ENCODE measurements at regions not wholly inside any gene's neighbourhood (a gene's known extent, or its start where the extent isn't known, plus 50 kb on each side); places are given as distances from the start of the nearest gene placed in this dataset.

DNA sequence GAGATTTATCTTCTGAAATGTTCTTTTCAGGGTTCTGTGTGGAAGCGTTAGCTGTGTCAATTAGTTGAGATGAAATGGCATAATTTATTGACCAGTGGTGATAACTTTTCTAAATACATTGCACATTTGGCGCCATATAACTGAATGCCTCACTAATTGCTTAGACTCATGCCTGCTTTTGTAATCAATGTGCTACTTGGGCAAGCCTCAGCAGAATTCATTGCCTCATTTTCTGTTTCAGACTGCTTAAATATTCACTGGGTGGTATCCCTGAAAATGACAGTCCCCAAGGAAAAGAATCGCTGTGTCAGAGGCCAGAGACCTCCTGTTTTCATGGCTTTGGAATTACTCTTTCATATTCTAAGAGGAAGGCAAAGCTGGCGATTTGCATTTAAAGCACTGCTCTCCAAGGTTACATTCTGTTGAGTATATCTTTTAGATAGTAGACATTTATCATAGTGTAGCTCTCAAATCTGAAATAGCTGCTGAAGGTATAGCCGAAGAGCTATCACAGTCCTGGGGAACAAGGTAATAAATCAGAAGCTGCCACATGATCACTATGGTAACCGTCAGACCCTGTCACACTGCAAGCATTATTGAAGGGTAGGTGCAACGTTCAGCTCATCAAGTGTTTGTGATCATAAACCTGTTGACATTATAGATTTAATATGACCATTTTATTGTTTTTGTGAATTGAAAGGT is 297.3 kb upstream of the E2F7 start:
- DNase-seq (ENCODE audit: low spot score in 2 of 2) = no peak
- 73 to 77% methylated on average over 7 of the region's 7 CpGs for WGBS, 2 donors
- intact Hi-C loops (cut with DNase I; ENCODE audit: low total_unique reads) = no loop called here
- TF ChIP-seq POLR2A (IDR thresholded peaks at IDR 0.05) = no peak
- TF ChIP-seq, protein P1, sequence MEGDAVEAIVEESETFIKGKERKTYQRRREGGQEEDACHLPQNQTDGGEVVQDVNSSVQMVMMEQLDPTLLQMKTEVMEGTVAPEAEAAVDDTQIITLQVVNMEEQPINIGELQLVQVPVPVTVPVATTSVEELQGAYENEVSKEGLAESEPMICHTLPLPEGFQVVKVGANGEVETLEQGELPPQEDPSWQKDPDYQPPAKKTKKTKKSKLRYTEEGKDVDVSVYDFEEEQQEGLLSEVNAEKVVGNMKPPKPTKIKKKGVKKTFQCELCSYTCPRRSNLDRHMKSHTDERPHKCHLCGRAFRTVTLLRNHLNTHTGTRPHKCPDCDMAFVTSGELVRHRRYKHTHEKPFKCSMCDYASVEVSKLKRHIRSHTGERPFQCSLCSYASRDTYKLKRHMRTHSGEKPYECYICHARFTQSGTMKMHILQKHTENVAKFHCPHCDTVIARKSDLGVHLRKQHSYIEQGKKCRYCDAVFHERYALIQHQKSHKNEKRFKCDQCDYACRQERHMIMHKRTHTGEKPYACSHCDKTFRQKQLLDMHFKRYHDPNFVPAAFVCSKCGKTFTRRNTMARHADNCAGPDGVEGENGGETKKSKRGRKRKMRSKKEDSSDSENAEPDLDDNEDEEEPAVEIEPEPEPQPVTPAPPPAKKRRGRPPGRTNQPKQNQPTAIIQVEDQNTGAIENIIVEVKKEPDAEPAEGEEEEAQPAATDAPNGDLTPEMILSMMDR (IDR thresholded peaks at IDR 0.05) = no peak
- H3K4me3 ChIP-seq (ENCODE audit: low read depth, poor library complexity, severe bottlenecking) = no peak overlapping the region

DNA sequence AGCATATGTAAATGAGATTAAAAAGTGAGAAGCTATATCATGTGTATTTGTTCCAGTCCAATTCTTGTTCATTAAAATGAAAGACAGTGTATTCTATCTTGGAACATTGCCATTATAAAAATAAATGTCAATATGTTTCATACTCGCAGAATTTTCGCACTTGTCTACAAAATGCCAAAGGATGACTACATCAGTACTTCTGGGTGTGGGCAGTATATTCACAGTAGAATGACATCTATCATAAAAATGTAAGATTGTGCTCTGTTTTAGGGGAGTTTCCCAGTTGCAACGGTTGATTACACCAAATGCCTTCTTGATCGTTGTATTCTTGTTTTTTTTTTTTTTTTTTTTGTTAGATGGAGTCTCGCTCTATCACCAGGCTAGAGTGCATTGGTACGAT is 292.3 kb upstream of the E2F7 start:
- WGBS, 2 donors = 68 to 71% methylated on average over 6 of the region's 6 CpGs
- TF ChIP-seq, protein P1 (IDR thresholded peaks at IDR 0.05) = no peak
- TF ChIP-seq POLR2A (IDR thresholded peaks at IDR 0.05) = no peak
- intact Hi-C loops (cut with DNase I; ENCODE audit: low total_unique reads) = no loop called here
- H3K4me3 ChIP-seq (ENCODE audit: low read depth, poor library complexity, severe bottlenecking) = no peak overlapping the region
- DNase-seq (ENCODE audit: low spot score in 2 of 2) = no peak

DNA sequence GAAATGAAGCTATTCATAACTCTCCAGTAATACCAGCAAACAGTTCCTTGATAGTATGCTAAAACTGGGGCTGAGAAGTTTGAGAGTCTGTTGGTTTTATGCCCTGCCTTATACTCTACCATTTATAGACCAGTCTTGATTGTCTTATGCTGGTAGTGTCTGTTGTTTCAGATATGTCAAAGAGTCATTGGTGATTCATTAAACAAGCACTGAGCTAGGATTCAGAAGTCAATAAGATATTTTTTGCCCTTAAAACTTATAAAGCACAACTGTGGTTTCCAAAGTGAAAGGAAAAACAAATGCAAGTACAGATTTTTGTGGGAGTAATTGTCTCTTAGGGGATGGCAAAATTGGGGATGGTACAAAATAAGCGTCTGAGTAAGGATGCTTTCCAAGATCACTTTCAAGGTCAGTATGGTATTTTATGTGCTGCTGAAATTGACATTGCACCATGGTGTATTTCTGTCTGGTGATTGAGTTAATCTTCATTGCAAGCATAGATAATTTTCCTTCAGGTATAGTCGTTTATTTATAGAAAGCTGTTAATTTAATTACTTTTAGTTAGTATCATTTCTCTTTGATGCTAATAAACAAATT is 289.5 kb upstream of the E2F7 start:
- intact Hi-C loops (cut with DNase I; ENCODE audit: low total_unique reads) = no loop called here
- DNase-seq (ENCODE audit: low spot score in 2 of 2) = no peak
- WGBS, 2 donors = 37 to 43% methylated on average over 2 of the region's 2 CpGs
- TF ChIP-seq, protein P1 (IDR thresholded peaks at IDR 0.05) = no peak
- no peak for TF ChIP-seq POLR2A (IDR thresholded peaks at IDR 0.05)
- H3K4me3 ChIP-seq (ENCODE audit: low read depth, poor library complexity, severe bottlenecking) = no peak overlapping the region

DNA sequence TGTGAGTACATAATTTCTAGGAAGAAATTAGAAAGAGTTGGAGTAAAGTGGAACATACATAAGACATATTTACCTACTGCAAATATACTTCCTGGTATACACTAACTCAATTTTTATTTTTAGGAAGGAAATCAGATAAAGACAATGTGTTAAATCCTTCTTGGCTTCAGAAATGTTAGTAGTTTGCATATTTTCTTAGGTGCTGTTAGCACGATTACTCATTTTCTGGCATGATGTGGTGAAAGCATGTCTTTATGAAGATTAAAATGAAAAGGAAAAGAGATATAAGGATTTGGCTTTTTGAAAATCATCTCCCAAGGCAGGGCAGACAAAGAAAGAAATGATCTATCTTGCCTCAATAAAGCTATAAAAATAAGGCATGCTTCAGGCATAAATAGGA is 287.6 kb upstream of the E2F7 start:
- TF ChIP-seq, protein P1 (IDR thresholded peaks at IDR 0.05) = no peak
- TF ChIP-seq POLR2A (IDR thresholded peaks at IDR 0.05) = no peak
- no peak for DNase-seq (ENCODE audit: low spot score in 2 of 2)
- intact Hi-C loops (cut with DNase I; ENCODE audit: low total_unique reads) = no loop called here
- H3K4me3 ChIP-seq (ENCODE audit: low read depth, poor library complexity, severe bottlenecking) = no peak overlapping the region
- 25% methylated on average over 1 of the region's 1 CpG for WGBS, 2 donors

DNA sequence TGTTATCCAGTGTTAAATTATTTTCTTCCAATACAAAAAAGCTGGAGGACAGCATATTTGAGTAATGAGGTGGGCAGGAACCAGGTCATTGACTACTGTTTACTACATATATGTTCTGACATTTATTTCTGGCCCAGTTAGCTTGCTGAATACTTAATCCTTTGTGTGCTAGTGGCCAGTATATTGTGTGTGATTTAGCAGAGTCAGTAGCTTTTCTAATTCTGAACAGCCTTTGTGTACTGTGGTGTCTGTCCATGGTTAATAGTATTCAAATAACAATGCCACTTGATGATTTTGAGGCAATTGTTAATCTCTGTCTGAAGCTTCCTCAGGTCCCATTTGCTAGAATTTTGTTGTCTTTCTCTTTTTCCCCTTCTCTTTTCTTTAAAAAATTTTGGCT is 286.5 kb upstream of the E2F7 start:
- intact Hi-C loops (cut with DNase I; ENCODE audit: low total_unique reads) = no loop called here
- no peak overlapping the region for H3K4me3 ChIP-seq (ENCODE audit: low read depth, poor library complexity, severe bottlenecking)
- TF ChIP-seq, protein P1 (IDR thresholded peaks at IDR 0.05) = no peak
- TF ChIP-seq POLR2A (IDR thresholded peaks at IDR 0.05) = no peak
- no peak for DNase-seq (ENCODE audit: low spot score in 2 of 2)
